Fibroblast of the aortic adventitia (primary cell): ENCODE measurements at regions not wholly inside any gene's neighbourhood (a gene's known extent, or its start where the extent isn't known, plus 50 kb on each side); places are given as distances from the start of the nearest gene placed in this dataset. TPM values are rescaled to one million over a fixed set of nuclear protein-coding genes. Genes with fewer than 3 reads are reported as not detected.

Experiments used
- DNase-seq: peaks from one replicate; pipeline ENCODE4 v3.0.0-alpha.2; 2010; ENCODE audit warnings: low read depth
- H3K4me3 ChIP-seq: 2 replicates; pipeline ENCODE4 v1.5.1; 2011; ENCODE audit warnings: low read depth, mild to moderate bottlenecking, control low read depth, low read length, moderate library complexity
- small RNA-seq: library from RNA; depleted of rRNA; stranded (forward); fragments of <200 nt; gene quantifications from one replicate; pipeline ENCODE3, GENCODE V24; 2012
- TF ChIP-seq, protein P1 (sequence below): IDR thresholded peaks from 2 replicates; pipeline ENCODE4 v1.5.1; 2011; ENCODE audit warnings: mild to moderate bottlenecking, low read length, control low read depth, inconsistent platforms; ENCODE audit not compliant: insufficient read depth

GRCh38 chr5:121780406-121780805 lies 71.3 kb upstream of the FTMT start:
- no peak overlapping the region for H3K4me3 ChIP-seq
- DNase-seq = no peak
- TF ChIP-seq, protein P1, sequence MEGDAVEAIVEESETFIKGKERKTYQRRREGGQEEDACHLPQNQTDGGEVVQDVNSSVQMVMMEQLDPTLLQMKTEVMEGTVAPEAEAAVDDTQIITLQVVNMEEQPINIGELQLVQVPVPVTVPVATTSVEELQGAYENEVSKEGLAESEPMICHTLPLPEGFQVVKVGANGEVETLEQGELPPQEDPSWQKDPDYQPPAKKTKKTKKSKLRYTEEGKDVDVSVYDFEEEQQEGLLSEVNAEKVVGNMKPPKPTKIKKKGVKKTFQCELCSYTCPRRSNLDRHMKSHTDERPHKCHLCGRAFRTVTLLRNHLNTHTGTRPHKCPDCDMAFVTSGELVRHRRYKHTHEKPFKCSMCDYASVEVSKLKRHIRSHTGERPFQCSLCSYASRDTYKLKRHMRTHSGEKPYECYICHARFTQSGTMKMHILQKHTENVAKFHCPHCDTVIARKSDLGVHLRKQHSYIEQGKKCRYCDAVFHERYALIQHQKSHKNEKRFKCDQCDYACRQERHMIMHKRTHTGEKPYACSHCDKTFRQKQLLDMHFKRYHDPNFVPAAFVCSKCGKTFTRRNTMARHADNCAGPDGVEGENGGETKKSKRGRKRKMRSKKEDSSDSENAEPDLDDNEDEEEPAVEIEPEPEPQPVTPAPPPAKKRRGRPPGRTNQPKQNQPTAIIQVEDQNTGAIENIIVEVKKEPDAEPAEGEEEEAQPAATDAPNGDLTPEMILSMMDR = no peak

- TF ChIP-seq, protein P1 = no peak
- H3K4me3 ChIP-seq = no peak overlapping the region
- no peak for DNase-seq
Observed at GRCh38 chr5:121783700-121784099, 68.0 kb upstream of the FTMT start.

DNA sequence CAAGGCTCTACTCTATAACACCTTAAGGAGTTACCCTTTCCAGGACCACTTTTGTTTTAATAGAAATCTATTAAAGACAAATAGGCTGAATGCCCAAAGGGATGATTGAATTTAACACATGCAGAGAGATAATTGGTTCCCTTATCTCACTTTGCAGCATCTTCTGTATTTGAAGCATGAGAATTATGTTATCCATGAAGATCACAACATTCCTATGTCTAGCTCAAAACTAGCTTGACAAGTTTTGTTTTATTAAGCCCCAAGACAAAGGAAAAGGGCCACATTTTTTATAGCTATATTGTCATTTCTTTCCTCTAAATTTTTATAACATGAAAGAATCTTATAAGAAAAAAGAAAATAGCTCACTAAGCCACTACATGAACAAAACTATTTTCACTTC lies 57.9 kb upstream of the FTMT start:
- DNase-seq = no peak
- TF ChIP-seq, protein P1 = no peak
- H3K4me3 ChIP-seq = no peak overlapping the region

DNA sequence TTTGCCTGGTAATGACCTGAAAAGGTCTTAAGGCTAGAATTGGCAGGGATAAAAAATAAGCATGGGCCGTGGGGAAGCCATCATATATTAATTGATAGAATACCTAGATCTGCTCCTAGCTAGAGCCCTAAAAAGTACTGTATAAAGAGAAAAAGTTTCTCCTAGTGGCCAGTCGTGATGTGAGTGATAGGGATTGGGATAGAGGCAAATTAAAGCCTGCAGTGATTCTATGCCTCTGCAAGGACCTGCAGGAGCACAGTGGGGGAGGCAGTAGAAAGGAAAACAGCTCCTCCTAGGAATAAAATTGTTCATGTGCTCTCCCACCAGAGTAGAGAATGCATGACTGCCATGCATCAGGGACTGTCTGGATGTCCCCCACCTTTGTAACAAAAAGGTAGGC lies 56.2 kb upstream of the FTMT start:
- TF ChIP-seq, protein P1 = no peak
- H3K4me3 ChIP-seq = no peak overlapping the region

GRCh38 chr5:121797681-121798518 lies 53.8 kb upstream of the FTMT start:
- H3K4me3 ChIP-seq = no peak overlapping the region
- no peak for DNase-seq
- TF ChIP-seq, protein P1 = no peak

More for the DNA sequence above, 56.2 kb upstream of the FTMT start:
- no peak for DNase-seq

Small RNA genes lying in the stretch of these regions (small RNA-seq; reads per million reads assigned to genes)
- gene AC010350.1 = not detected
